KMS-11 (cell line): ENCODE measurements at regions not wholly inside any gene's neighbourhood (a gene's known extent, or its start where the extent isn't known, plus 50 kb on each side); places are given as distances from the start of the nearest gene placed in this dataset.

Experiments used
- H2AFZ ChIP-seq: fragments of 200-600 bp; sonication (generic); 2 replicates; pipeline ENCODE4 v1.6.1; 2016; ENCODE audit warnings: antibody characterized with exemption, mixed run types, low read depth
- H3K27ac ChIP-seq: fragments of 200-600 bp; sonication (generic); 2 replicates; pipeline ENCODE4 v1.6.1; 2016; ENCODE audit warnings: mild to moderate bottlenecking, mixed run types
- H3K27me3 ChIP-seq: fragments of 200-600 bp; sonication (generic); 2 replicates; pipeline ENCODE4 v1.6.1; 2017; ENCODE audit warnings: mild to moderate bottlenecking, low read depth, mixed run types, moderate library complexity; ENCODE audit not compliant: insufficient read depth
- H3K36me3 ChIP-seq: fragments of 200-600 bp; sonication (generic); 2 replicates; pipeline ENCODE4 v1.6.1; 2017; ENCODE audit warnings: mild to moderate bottlenecking, mixed run types; ENCODE audit not compliant: insufficient read depth
- H3K4me1 ChIP-seq: fragments of 200-600 bp; sonication (generic); 2 replicates; pipeline ENCODE4 v1.6.1; 2016; ENCODE audit warnings: mild to moderate bottlenecking, low read depth, mixed run types; ENCODE audit not compliant: poor library complexity, severe bottlenecking
- H3K4me2 ChIP-seq: fragments of 200-600 bp; sonication (generic); 2 replicates; pipeline ENCODE4 v1.7.0; 2016; ENCODE audit warnings: mild to moderate bottlenecking, mixed run types
- H3K4me3 ChIP-seq: fragments of 200-600 bp; sonication (generic); IDR thresholded peaks from 2 replicates; pipeline ENCODE4 v1.6.1; 2017; ENCODE audit warnings: low read depth, low read length, mixed read lengths; ENCODE audit not compliant: insufficient read depth
- H3K79me2 ChIP-seq: fragments of 200-600 bp; sonication (generic); 2 replicates; pipeline ENCODE4 v1.6.1; 2016; ENCODE audit warnings: low read depth, mixed run types; ENCODE audit not compliant: insufficient read depth
- H3K9ac ChIP-seq: fragments of 200-600 bp; sonication (generic); 2 replicates; pipeline ENCODE4 v1.6.1; 2016; ENCODE audit warnings: mild to moderate bottlenecking, mixed run types
- H4K20me1 ChIP-seq: fragments of 200-600 bp; sonication (generic); 2 replicates; pipeline ENCODE4 v1.6.1; 2016; ENCODE audit warnings: mild to moderate bottlenecking, mixed run types; ENCODE audit not compliant: insufficient read depth
- CTCF ChIP-seq: fragments of 200-600 bp; sonication (generic); conservative IDR thresholded peaks from 2 replicates; pipeline ENCODE4 v1.6.1; 2017; ENCODE audit warnings: low read depth, mild to moderate bottlenecking, antibody characterized with exemption, low read length, moderate library complexity, mixed read lengths

- no peaks in the 10 kb centered on the region for H3K27me3 ChIP-seq
- no peak overlapping the region for H3K4me2 ChIP-seq
- no peak overlapping the region for H3K9ac ChIP-seq
- TF ChIP-seq CTCF: no peak
- H3K36me3 ChIP-seq: no peaks in the 10 kb centered on the region
- H3K79me2 ChIP-seq: no peaks in the 10 kb centered on the region
- H3K27ac ChIP-seq: no peak overlapping the region
- no peaks in the 10 kb centered on the region for H3K4me1 ChIP-seq
- H4K20me1 ChIP-seq: no peaks in the 10 kb centered on the region
- no peak overlapping the region for H3K4me3 ChIP-seq
- H2AFZ ChIP-seq: no peak overlapping the region
These were observed 1058.6 kb downstream of the TRHDE start for GRCh38 chr12:73330584-73331351.

GRCh38 chr12:73341559-73342247 lies 1069.5 kb downstream of the TRHDE start:
- Histone ChIP-seq H3K36me3 (no peaks in the 10 kb centered on the region), H3K4me2 (peak overlapping the region; percentile 31), H2AFZ (peak overlapping the region; percentile 15), H3K27ac (peak overlapping the region; percentile 26; the same call in 1 of the 2 replicates), H4K20me1 (no peaks in the 10 kb centered on the region), H3K9ac (no peak overlapping the region; the same call in 1 of the 2 replicates), H3K79me2 (no peaks in the 10 kb centered on the region), H3K4me1 (peaks cover 25% of the 10 kb centered on the region), H3K27me3 (no peaks in the 10 kb centered on the region), H3K4me3 (no peak overlapping the region)
- no peak for TF ChIP-seq CTCF

GRCh38 chr12:73342733-73343132 lies 1070.6 kb downstream of the TRHDE start:
- no peak overlapping the region for H2AFZ ChIP-seq
- peaks cover 25% of the 10 kb centered on the region for H3K4me1 ChIP-seq
- no peaks in the 10 kb centered on the region for H3K36me3 ChIP-seq
- H3K4me2 ChIP-seq: no peak overlapping the region
- no peaks in the 10 kb centered on the region for H4K20me1 ChIP-seq
- H3K9ac ChIP-seq: no peak overlapping the region
- H3K79me2 ChIP-seq: no peaks in the 10 kb centered on the region
- H3K27me3 ChIP-seq: no peaks in the 10 kb centered on the region
- no peak overlapping the region for H3K27ac ChIP-seq
- no peak for TF ChIP-seq CTCF
- H3K4me3 ChIP-seq: no peak overlapping the region

- Histone ChIP-seq H3K36me3 (no peaks in the 10 kb centered on the region), H3K4me3 (no peak overlapping the region), H2AFZ (no peak overlapping the region), H3K27ac (no peak overlapping the region), H3K9ac (no peak overlapping the region), H3K4me2 (no peak overlapping the region), H4K20me1 (no peaks in the 10 kb centered on the region), H3K4me1 (no peaks in the 10 kb centered on the region), H3K27me3 (no peaks in the 10 kb centered on the region), H3K79me2 (no peaks in the 10 kb centered on the region)
- no peak for TF ChIP-seq CTCF
These were observed 1080.7 kb downstream of the TRHDE start for GRCh38 chr12:73352826-73353225.
